Activated CD8-positive, alpha-beta T cell treated with anti-CD3 and anti-CD28 coated beads for 36 hours (primary cell): ENCODE measurements at regions not wholly inside any gene's neighbourhood (a gene's known extent, or its start where the extent isn't known, plus 50 kb on each side); places are given as distances from the start of the nearest gene placed in this dataset.

Source experiments
- ATAC-seq: fragments of 200-7000 bp; cut with Tn5 transposase; one replicate; pipeline ENCODE4 v1.10.0; 2021; ENCODE audit warnings: mild to moderate bottlenecking, moderate library complexity
- CTCF ChIA-PET: fragments of 350-600 bp; sonication (Branson Sonifier 250); formaldehyde crosslinking; loops from one replicate; lab custom pipeline; 2021; ENCODE audit warnings: antibody characterized with exemption; lab: Charles Lee
- POLR2A ChIA-PET: fragments of 350-600 bp; sonication (Branson Sonifier 250); formaldehyde crosslinking; loops from one replicate; lab custom pipeline; 2021; ENCODE audit warnings: antibody characterized with exemption; lab: Charles Lee
- DNase-seq: peaks from one replicate; pipeline ENCODE4 v3.0.0-alpha.2; 2020
- H3K27ac Mint-ChIP-seq: one replicate; pipeline ENCODE4 v1.8.0; 2021; ENCODE audit warnings: mild to moderate bottlenecking, mixed read lengths
- H3K27me3 Mint-ChIP-seq: one replicate; pipeline ENCODE4 v1.8.0; 2021; ENCODE audit warnings: mixed read lengths
- H3K36me3 Mint-ChIP-seq: one replicate; pipeline ENCODE4 v1.8.0; 2021; ENCODE audit warnings: low read depth, mixed read lengths
- H3K4me1 Mint-ChIP-seq: one replicate; pipeline ENCODE4 v1.8.0; 2021; ENCODE audit warnings: low read depth, mixed read lengths
- H3K4me3 Mint-ChIP-seq: one replicate; pipeline ENCODE4 v1.8.0; 2021; ENCODE audit warnings: mild to moderate bottlenecking, moderate library complexity, mixed read lengths
- H3K9me3 Mint-ChIP-seq: one replicate; pipeline ENCODE4 v1.8.0; 2021; ENCODE audit warnings: mixed read lengths
- CTCF ChIP-seq: fragments of 200-600 bp; IDR thresholded peaks from one replicate; pipeline ENCODE4 v1.8.0; 2022; ENCODE audit warnings: antibody characterized with exemption, mild to moderate bottlenecking
- intact Hi-C: fragments of 100-400 bp; cut with micrococcal nuclease; formaldehyde crosslinking; loops from one replicate; pipeline ENCODE4 v1.10.0; 2022

- Mint-ChIP-seq H3K27me3 (peaks cover 2% of the 10 kb centered on the region), H3K27ac (no peak overlapping the region), H3K4me1 (peaks cover 19% of the 10 kb centered on the region), H3K9me3 (no peaks in the 10 kb centered on the region), H3K36me3 (no peaks in the 10 kb centered on the region), H3K4me3 (no peak overlapping the region)
- DNase-seq = no peak
- TF ChIP-seq CTCF = no peak
- ChIA-PET CTCF (no interaction called here), POLR2A (no interaction called here)
- ATAC-seq = no peak
- intact Hi-C loops = no loop called here
These were observed 107.7 kb downstream of the PTGS2 start for GRCh38 chr1:186572509-186572908.

GRCh38 chr1:186571771-186572170, 108.5 kb downstream of the PTGS2 start:
- H3K4me1 Mint-ChIP-seq = peaks cover 17% of the 10 kb centered on the region
- intact Hi-C loops = no loop called here
- CTCF ChIA-PET = no interaction called here
- H3K27me3 Mint-ChIP-seq = peaks cover 2% of the 10 kb centered on the region
- peak overlapping the region; percentile 44 for H3K27ac Mint-ChIP-seq
- DNase-seq (no peak), ATAC-seq (peak; percentile 67)
- H3K4me3 Mint-ChIP-seq = no peak overlapping the region
- H3K36me3 Mint-ChIP-seq = no peaks in the 10 kb centered on the region
- H3K9me3 Mint-ChIP-seq = no peaks in the 10 kb centered on the region
- no peak for TF ChIP-seq CTCF
- POLR2A ChIA-PET = no interaction called here

GRCh38 chr1:186569856-186570255, 108.9 kb upstream of the PDC start:
- intact Hi-C loops = no loop called here
- Mint-ChIP-seq H3K27ac (no peak overlapping the region), H3K4me1 (peaks cover 17% of the 10 kb centered on the region), H3K27me3 (peaks cover 2% of the 10 kb centered on the region), H3K9me3 (no peaks in the 10 kb centered on the region), H3K4me3 (no peak overlapping the region), H3K36me3 (no peaks in the 10 kb centered on the region)
- CTCF ChIA-PET = no interaction called here
- POLR2A ChIA-PET = no interaction called here
- no peak for DNase-seq
- TF ChIP-seq CTCF = no peak
- no peak for ATAC-seq

- DNase-seq (no peak), ATAC-seq (no peak)
- Mint-ChIP-seq H3K4me1 (peaks cover 17% of the 10 kb centered on the region), H3K27ac (no peak overlapping the region), H3K4me3 (no peak overlapping the region), H3K36me3 (no peaks in the 10 kb centered on the region), H3K27me3 (peaks cover 2% of the 10 kb centered on the region), H3K9me3 (no peaks in the 10 kb centered on the region)
- intact Hi-C loops = no loop called here
- ChIA-PET CTCF (interaction anchor here (0.6 kb wide), 1 partner anchor 18 kb away, joined by 3 read pairs; no protein-coding TSS in a partner anchor), POLR2A (no interaction called here)
- TF ChIP-seq CTCF = no peak
These were observed 107.3 kb upstream of the PDC start for GRCh38 chr1:186568221-186568620.

- Mint-ChIP-seq H3K9me3 (no peaks in the 10 kb centered on the region), H3K4me1 (peaks cover 4% of the 10 kb centered on the region), H3K27ac (no peak overlapping the region), H3K4me3 (no peak overlapping the region), H3K36me3 (no peaks in the 10 kb centered on the region), H3K27me3 (peaks cover 2% of the 10 kb centered on the region)
- intact Hi-C loops = no loop called here
- DNase-seq = no peak
- TF ChIP-seq CTCF = no peak
- no peak for ATAC-seq
- ChIA-PET CTCF (no interaction called here), POLR2A (no interaction called here)
These were observed 105.4 kb upstream of the PDC start for GRCh38 chr1:186566140-186566855.
